GM12873 (cell line): ENCODE measurements at regions not wholly inside any gene's neighbourhood (a gene's known extent, or its start where the extent isn't known, plus 50 kb on each side); places are given as distances from the start of the nearest gene placed in this dataset.

Experiments
- TF ChIP-seq, protein P1 (sequence below): IDR thresholded peaks from 2 replicates; pipeline ENCODE4 v1.5.1; 2012; ENCODE audit warnings: low read depth, mild to moderate bottlenecking, moderate library complexity, low read length, control low read depth; ENCODE audit not compliant: insufficient read depth; ENCODE audit errors: missing control alignments

DNA sequence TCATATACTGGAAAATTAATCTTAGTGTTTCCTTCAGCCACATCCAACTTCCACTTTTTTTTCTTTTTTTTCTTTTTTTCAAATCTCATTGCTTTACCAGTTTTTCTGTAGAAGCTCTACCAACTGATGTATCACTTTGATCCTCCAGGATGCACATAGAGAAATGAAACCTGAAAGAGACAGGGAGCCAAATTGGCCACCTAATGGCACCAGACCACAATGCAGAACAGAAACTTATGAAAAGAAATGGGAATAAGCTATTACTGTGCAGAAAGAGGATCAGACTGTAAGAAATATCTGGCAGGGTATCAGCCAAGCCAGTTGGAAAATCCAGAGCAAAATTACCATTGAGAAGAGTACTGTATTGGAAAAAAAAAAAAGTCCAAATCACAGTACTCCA, 1514.2 kb downstream of the MRPL39 start:
- TF ChIP-seq, protein P1, sequence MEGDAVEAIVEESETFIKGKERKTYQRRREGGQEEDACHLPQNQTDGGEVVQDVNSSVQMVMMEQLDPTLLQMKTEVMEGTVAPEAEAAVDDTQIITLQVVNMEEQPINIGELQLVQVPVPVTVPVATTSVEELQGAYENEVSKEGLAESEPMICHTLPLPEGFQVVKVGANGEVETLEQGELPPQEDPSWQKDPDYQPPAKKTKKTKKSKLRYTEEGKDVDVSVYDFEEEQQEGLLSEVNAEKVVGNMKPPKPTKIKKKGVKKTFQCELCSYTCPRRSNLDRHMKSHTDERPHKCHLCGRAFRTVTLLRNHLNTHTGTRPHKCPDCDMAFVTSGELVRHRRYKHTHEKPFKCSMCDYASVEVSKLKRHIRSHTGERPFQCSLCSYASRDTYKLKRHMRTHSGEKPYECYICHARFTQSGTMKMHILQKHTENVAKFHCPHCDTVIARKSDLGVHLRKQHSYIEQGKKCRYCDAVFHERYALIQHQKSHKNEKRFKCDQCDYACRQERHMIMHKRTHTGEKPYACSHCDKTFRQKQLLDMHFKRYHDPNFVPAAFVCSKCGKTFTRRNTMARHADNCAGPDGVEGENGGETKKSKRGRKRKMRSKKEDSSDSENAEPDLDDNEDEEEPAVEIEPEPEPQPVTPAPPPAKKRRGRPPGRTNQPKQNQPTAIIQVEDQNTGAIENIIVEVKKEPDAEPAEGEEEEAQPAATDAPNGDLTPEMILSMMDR = no peak

DNA sequence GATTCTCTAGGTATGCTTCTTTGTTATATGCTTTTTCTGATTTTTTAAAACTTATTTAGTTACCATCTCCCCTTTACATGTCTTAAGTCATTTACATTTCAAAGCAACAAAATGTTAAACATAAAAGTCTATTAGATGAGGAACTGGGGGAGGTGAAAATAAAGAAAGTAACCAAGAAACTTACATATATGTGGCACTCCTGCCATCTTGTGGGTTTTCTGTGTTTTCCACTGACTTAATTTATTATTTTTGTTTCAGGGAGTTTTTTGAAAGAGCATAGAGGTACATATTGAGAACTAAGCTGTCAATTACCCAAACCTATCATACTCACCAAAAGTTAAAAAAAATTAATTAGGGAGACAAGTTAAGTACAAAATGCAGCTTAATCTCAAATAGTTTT, 1531.1 kb downstream of the MRPL39 start:
- TF ChIP-seq, protein P1 = no peak

DNA sequence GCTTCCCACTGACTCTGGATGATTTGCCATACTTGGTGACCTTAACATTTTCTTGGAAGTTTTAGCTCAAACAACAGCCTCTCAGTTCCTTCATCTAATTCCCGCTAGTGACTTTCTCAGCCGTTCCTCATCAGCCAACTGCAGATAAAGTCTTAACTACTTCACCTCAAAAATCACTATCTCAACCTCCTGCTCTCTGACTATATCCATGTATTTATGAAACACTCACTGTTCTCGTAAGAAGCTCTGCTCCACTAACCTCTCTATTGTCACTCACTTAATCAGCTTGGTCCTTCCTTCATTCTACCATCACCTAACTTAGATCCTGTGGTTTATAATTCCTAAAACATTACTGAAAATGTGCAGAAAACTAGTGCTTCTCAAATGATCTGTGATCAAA, 1551.6 kb downstream of the MRPL39 start:
- TF ChIP-seq, protein P1 = no peak

DNA sequence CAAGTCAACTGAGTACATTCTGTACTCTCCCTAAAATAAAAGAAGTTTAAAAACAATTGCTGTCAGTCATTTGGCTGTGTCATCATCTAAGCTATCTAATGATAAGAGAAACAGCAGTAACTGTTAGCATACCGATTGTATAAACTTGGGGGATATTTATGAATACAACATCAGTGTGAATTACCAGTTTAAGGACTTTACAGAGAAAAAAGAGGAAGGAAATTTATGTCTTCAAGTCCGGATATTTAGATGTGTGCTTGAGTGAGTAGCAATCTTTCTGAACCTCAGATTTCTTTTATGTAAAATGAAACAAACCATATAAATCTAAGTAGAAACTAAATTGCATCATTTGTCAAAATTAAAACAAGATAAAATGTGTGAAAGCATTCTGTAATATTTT, 1557.0 kb downstream of the MRPL39 start:
- TF ChIP-seq, protein P1 = no peak

DNA sequence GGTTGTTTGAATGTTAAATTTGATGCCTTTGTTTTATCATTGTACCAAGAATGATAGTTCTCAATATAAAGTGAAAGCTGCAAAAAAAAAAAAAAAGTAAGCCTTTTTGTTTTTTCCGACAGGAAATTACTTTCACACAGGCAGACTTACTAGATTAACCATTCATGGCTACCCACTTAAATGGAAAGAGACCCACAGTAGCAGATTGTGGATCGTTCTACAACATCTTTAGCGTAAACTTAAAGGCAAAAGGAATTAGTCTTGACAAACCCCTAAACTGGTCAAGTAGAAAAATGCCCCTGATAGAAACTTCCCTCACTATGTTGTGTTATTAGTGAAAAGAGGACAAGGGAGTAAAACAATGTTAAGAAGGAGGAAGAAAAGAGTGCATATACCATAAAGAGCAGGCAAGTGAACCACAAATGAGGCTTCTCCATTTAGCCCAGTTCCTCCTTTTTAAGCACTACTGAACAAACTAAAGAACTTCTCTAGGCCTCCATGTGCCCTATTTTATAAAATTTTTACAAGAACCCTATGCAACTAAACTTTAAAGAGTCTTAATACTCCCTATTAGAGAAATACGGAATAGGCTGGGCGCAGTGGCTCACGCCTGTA, 1560.3 kb downstream of the MRPL39 start:
- TF ChIP-seq, protein P1 = no peak

DNA sequence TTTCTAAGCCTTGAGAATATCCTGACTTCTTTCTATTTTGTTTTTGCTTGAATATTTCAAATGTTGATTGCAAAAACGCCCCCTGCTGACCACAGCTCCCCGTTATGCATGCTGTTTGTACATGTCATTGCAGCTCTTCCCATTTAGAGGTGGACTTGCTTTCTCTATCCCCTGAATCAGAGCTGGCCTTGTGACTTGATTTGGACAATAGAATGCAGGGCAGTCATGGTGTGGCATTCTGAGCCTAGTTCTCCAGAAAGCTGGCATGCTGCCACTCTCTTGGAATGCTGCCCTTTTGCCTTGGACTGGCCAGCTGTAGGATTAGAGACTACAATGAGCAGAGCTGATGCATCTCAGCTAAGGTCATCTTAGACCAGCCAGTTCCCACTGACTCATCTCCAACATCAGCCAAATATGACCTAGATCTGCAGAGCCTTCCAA, 1561.5 kb downstream of the MRPL39 start:
- TF ChIP-seq, protein P1 = peak; percentile 30

DNA sequence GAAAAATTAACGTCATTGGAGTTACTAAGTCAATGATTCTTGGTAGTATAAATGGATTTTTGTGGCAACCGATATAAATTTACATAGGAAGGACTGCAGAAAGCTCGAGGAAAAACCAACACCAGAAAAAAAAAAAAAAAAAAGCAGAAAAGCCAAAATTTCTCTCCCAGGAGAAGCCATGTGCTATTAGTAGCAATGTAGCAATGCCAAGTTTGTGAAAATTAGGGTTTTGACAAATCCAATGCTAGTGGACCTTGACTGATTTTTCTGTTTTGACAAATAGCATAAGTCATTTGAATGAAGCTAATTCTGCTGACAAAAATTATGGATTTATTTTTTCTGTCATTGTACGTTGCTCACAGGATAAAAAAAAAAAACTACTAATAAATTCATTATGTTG, 1561.9 kb downstream of the MRPL39 start:
- TF ChIP-seq, protein P1 = no peak
